ENCODE measurements at regions not wholly inside any gene's neighbourhood (a gene's known extent, or its start where the extent isn't known, plus 50 kb on each side); places are given as distances from the start of the nearest gene placed in this dataset.
"Not testable (repeated sequence)": the region's sequence is repeated elsewhere in the genome, so short reads cannot be mapped to it uniquely, and the experiment has no call there.

GRCh38 chr1:168833362-168833761 lies 104.4 kb upstream of the DPT start:
- no peak overlapping the region for H3K4me3 ChIP-seq (ENCODE audit: low read depth, low read length)
- TF ChIP-seq, protein P1, sequence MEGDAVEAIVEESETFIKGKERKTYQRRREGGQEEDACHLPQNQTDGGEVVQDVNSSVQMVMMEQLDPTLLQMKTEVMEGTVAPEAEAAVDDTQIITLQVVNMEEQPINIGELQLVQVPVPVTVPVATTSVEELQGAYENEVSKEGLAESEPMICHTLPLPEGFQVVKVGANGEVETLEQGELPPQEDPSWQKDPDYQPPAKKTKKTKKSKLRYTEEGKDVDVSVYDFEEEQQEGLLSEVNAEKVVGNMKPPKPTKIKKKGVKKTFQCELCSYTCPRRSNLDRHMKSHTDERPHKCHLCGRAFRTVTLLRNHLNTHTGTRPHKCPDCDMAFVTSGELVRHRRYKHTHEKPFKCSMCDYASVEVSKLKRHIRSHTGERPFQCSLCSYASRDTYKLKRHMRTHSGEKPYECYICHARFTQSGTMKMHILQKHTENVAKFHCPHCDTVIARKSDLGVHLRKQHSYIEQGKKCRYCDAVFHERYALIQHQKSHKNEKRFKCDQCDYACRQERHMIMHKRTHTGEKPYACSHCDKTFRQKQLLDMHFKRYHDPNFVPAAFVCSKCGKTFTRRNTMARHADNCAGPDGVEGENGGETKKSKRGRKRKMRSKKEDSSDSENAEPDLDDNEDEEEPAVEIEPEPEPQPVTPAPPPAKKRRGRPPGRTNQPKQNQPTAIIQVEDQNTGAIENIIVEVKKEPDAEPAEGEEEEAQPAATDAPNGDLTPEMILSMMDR (IDR thresholded peaks at IDR 0.05; ENCODE audit: insufficient read depth, low read depth, low read length): no peak
- DNase-seq (ENCODE audit: low read depth): no peak

DNA sequence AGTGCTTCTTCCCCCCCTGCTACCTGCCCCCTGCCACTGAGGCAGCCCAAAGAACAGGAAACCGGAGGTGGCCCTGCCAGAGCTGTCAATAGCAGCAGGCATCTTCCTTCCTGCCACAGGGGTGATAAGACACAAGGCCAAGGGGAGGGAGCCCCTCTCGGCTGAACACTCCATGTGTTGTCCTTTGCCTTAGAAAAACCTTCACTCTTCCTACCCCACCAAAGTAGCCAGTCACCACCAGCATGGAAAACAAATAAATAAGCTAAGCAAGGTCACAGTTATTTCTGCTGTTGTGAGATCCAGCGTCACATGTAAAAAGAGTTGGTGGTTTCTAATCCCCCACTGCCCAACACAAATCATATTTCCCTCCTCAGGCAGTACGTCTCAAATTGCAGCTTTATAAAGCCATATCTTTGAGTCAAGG lies 104.8 kb upstream of the DPT start:
- H3K4me3 ChIP-seq (ENCODE audit: low read depth, low read length): no peak overlapping the region
- DNase-seq (ENCODE audit: low read depth): no peak
- TF ChIP-seq, protein P1 (IDR thresholded peaks at IDR 0.05; ENCODE audit: insufficient read depth, low read depth, low read length): no peak

GRCh38 chr1:168834225-168834872 lies 105.3 kb upstream of the DPT start:
- DNase-seq (ENCODE audit: low read depth): no peak
- no peak overlapping the region for H3K4me3 ChIP-seq (ENCODE audit: low read depth, low read length)
- TF ChIP-seq, protein P1 (IDR thresholded peaks at IDR 0.05; ENCODE audit: insufficient read depth, low read depth, low read length): no peak

DNA sequence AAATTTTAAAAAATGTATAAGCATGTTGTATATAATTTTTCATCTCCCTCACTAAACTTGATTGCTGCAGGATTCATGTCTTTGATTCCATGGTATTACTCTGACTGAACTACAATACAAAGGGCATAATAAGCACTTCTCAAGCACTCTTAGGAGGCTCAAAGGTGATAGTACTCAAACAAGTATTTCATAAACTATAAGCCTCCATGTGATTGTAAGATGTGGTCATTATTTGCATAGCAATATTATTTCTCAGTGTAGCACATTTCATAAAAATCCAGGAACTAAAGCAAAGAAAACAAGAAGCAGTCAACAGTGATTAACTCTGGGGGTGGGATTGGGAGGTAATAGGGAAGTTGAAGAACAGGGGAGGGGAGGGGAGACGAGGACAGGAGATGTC lies 106.2 kb upstream of the DPT start:
- DNase-seq (ENCODE audit: low read depth): no peak
- H3K4me3 ChIP-seq (ENCODE audit: low read depth, low read length): no peak overlapping the region
- TF ChIP-seq, protein P1 (IDR thresholded peaks at IDR 0.05; ENCODE audit: insufficient read depth, low read depth, low read length): no peak

DNA sequence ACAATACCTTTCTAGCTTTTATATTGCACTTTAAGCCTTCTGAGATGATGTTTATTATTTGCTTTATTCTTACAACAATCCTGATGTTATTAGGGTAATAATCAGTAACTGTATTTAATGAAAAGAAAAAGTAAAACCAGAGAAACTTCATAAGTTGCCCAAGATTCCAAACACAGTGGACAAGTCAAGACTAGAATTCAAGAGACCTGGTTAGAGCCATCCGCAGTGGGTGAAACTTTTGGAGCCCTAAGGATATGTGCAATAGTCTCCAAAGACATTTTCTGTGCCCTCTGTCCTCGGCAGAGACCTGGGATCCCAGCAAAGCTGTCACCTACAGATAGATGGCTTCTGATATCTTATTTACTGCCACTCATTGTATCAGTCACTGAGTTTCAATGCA lies 106.8 kb upstream of the DPT start:
- DNase-seq (ENCODE audit: low read depth): no peak
- no peak overlapping the region for H3K4me3 ChIP-seq (ENCODE audit: low read depth, low read length)
- TF ChIP-seq, protein P1 (IDR thresholded peaks at IDR 0.05; ENCODE audit: insufficient read depth, low read depth, low read length): no peak

- DNase-seq (ENCODE audit: low read depth): no peak
- no peak overlapping the region for H3K4me3 ChIP-seq (ENCODE audit: low read depth, low read length)
- TF ChIP-seq, protein P1 (IDR thresholded peaks at IDR 0.05; ENCODE audit: insufficient read depth, low read depth, low read length): no peak
These were observed 107.5 kb upstream of the DPT start for GRCh38 chr1:168836469-168836868.

GRCh38 chr1:168837230-168837629 lies 108.2 kb upstream of the DPT start:
- DNase-seq (ENCODE audit: low read depth); H3K4me3 ChIP-seq (ENCODE audit: low read depth, low read length): not testable (repeated sequence)
